ENCODE measurements at regions not wholly inside any gene's neighbourhood (a gene's known extent, or its start where the extent isn't known, plus 50 kb on each side); places are given as distances from the start of the nearest gene placed in this dataset.

DNA sequence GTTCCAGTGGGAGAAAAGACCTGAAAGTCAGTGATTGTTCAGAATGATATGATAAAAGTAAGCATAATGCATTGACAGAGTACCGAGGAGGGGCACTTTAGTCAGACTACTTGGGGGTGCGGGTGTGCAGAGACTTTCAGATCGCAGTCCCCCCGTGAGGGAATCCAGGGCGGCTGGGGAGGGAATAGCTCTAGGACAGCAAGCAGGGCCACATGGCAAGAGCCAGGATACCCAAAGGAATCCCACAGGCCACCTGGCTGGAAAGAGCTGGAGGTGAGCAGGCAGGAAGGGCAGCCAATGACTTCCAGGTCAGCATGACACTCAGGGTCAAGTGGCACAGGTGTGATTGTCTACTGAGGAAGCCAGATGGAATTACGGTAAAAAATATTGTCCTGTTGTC, 157.5 kb downstream of the CYP26B1 start:
- FAIRE-seq = no peak

DNA sequence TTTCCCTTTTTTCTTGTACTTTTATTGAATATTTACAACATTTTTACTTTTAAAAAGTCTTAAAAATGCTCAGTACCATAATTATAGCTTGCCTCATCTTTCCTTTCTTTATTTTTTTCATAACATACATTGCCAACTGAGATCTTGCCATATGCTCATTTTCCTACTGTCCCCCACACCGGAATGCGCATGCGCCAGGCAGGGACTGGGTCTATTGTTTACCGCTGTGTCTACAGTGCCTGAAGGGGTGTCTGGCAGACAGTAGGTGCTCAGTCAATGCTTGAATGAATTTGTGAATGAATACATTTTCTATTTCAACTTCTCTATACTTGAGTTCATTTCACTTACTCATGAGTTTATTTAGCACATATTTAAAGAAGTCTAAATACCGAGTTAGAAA, 158.0 kb downstream of the CYP26B1 start:
- FAIRE-seq (no peak), DNase-seq (peak in 1 of 5 donors; percentile 19)
- H3K36me3 ChIP-seq (ENCODE audit: control insufficient read depth in 2 of 3, insufficient read depth in 3 of 3, low read length in 3 of 3) = no peaks in the 10 kb centered on the region
- no peaks in the 10 kb centered on the region for H3K9me3 ChIP-seq (ENCODE audit: control insufficient read depth in 2 of 3, insufficient read depth in 1 of 3, low read length in 3 of 3)
- H3K4me3 ChIP-seq (ENCODE audit: low read length in 3 of 3) = no peak overlapping the region
- intact Hi-C loops (cut with DNase I) = no loop called here
- TF ChIP-seq, protein P1, sequence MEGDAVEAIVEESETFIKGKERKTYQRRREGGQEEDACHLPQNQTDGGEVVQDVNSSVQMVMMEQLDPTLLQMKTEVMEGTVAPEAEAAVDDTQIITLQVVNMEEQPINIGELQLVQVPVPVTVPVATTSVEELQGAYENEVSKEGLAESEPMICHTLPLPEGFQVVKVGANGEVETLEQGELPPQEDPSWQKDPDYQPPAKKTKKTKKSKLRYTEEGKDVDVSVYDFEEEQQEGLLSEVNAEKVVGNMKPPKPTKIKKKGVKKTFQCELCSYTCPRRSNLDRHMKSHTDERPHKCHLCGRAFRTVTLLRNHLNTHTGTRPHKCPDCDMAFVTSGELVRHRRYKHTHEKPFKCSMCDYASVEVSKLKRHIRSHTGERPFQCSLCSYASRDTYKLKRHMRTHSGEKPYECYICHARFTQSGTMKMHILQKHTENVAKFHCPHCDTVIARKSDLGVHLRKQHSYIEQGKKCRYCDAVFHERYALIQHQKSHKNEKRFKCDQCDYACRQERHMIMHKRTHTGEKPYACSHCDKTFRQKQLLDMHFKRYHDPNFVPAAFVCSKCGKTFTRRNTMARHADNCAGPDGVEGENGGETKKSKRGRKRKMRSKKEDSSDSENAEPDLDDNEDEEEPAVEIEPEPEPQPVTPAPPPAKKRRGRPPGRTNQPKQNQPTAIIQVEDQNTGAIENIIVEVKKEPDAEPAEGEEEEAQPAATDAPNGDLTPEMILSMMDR (IDR thresholded peaks at IDR 0.05; ENCODE audit: borderline replicate concordance, extremely low read depth, insufficient read depth) = no peak
- H3K9ac ChIP-seq (ENCODE audit: low read length in 3 of 3) = no peak overlapping the region
- no peak overlapping the region for H3K27ac ChIP-seq (ENCODE audit: low read depth in 2 of 2, low read length in 2 of 2)
- H3K4me1 ChIP-seq (ENCODE audit: control insufficient read depth in 2 of 3, insufficient read depth in 2 of 3, low read depth in 1 of 3, low read length in 3 of 3) = no peaks in the 10 kb centered on the region
- H3K27me3 ChIP-seq (ENCODE audit: control insufficient read depth, insufficient read depth, low read length) = no peaks in the 10 kb centered on the region

More for the DNA sequence above, 157.5 kb downstream of the CYP26B1 start:
- no peaks in the 10 kb centered on the region for H3K4me1 ChIP-seq (ENCODE audit: control insufficient read depth in 2 of 3, insufficient read depth in 2 of 3, low read depth in 1 of 3, low read length in 3 of 3)
- no peak overlapping the region for H3K27ac ChIP-seq (ENCODE audit: low read depth in 2 of 2, low read length in 2 of 2)
- intact Hi-C loops (cut with DNase I) = no loop called here
- no peak overlapping the region for H3K9ac ChIP-seq (ENCODE audit: low read length in 3 of 3)
- no peaks in the 10 kb centered on the region for H3K9me3 ChIP-seq (ENCODE audit: control insufficient read depth in 2 of 3, insufficient read depth in 1 of 3, low read length in 3 of 3)
- TF ChIP-seq, protein P1 (IDR thresholded peaks at IDR 0.05; ENCODE audit: borderline replicate concordance, extremely low read depth, insufficient read depth) = no peak
- DNase-seq = peak in 1 of 5 donors; percentile 26
- no peaks in the 10 kb centered on the region for H3K27me3 ChIP-seq (ENCODE audit: control insufficient read depth, insufficient read depth, low read length)
- H3K36me3 ChIP-seq (ENCODE audit: control insufficient read depth in 2 of 3, insufficient read depth in 3 of 3, low read length in 3 of 3) = no peaks in the 10 kb centered on the region
- no peak overlapping the region for H3K4me3 ChIP-seq (ENCODE audit: low read length in 3 of 3)

DNA sequence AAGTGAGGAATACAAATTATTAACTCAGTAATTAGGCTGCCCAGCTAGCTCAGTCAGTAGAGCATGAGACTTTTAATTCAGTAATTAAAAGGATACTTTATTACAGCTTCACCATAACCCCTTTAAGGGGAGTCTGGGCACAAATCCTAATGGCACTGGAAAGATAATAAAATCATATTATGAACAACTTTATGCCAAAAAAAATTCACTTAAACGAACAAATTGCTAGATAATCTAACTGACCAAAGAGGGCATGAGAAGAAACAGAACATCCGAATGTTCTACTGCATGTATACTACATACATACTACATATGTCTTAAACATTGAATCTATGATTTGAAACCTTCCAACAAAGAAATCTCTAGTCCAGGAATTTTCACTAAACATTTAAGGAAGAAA, 159.5 kb downstream of the CYP26B1 start:
- Histone ChIP-seq H3K9ac (ENCODE audit: low read length in 3 of 3) (no peak overlapping the region), H3K27ac (ENCODE audit: low read depth in 2 of 2, low read length in 2 of 2) (no peak overlapping the region), H3K4me1 (ENCODE audit: control insufficient read depth in 2 of 3, insufficient read depth in 2 of 3, low read depth in 1 of 3, low read length in 3 of 3) (no peaks in the 10 kb centered on the region), H3K27me3 (ENCODE audit: control insufficient read depth, insufficient read depth, low read length) (no peaks in the 10 kb centered on the region), H3K36me3 (ENCODE audit: control insufficient read depth in 2 of 3, insufficient read depth in 3 of 3, low read length in 3 of 3) (no peaks in the 10 kb centered on the region), H3K9me3 (ENCODE audit: control insufficient read depth in 2 of 3, insufficient read depth in 1 of 3, low read length in 3 of 3) (no peaks in the 10 kb centered on the region), H3K4me3 (ENCODE audit: low read length in 3 of 3) (no peak overlapping the region)
- TF ChIP-seq, protein P1 (IDR thresholded peaks at IDR 0.05; ENCODE audit: borderline replicate concordance, extremely low read depth, insufficient read depth) = no peak
- no peak for FAIRE-seq
- intact Hi-C loops (cut with DNase I) = no loop called here
- DNase-seq = no peak

DNA sequence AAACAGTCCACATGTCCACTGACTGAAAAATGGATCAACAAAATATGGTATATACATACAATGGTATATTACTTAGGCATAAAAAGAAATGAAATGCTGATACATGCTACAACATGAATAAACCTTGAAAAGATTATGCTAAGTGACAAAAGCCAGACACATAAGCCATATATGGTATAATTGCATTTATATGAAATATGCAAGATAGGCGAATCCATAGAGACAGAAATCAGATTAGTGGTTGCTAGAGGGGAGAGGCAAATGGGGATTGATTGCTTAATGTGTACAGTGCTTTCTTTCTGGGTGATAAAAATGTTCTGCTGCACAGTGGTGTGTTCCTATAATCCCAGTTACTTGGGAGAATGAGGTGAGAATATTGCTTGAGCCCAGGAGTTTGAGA, 171.0 kb downstream of the CYP26B1 start:
- no peak for DNase-seq
- H3K9ac ChIP-seq (ENCODE audit: low read length in 3 of 3) = no peak overlapping the region
- no peaks in the 10 kb centered on the region for H3K36me3 ChIP-seq (ENCODE audit: control insufficient read depth in 2 of 3, insufficient read depth in 3 of 3, low read length in 3 of 3)
- TF ChIP-seq, protein P1 (IDR thresholded peaks at IDR 0.05; ENCODE audit: borderline replicate concordance, extremely low read depth, insufficient read depth) = no peak
- no peak overlapping the region for H3K4me3 ChIP-seq (ENCODE audit: low read length in 3 of 3)
- H3K9me3 ChIP-seq (ENCODE audit: control insufficient read depth in 2 of 3, insufficient read depth in 1 of 3, low read length in 3 of 3) = peaks cover 0 to 5% (median 0%) of the 10 kb centered on the region in 3 donors
- no peak for FAIRE-seq
- no peaks in the 10 kb centered on the region for H3K4me1 ChIP-seq (ENCODE audit: control insufficient read depth in 2 of 3, insufficient read depth in 2 of 3, low read depth in 1 of 3, low read length in 3 of 3)
- intact Hi-C loops (cut with DNase I) = no loop called here
- H3K27ac ChIP-seq (ENCODE audit: low read depth in 2 of 2, low read length in 2 of 2) = no peak overlapping the region
- no peaks in the 10 kb centered on the region for H3K27me3 ChIP-seq (ENCODE audit: control insufficient read depth, insufficient read depth, low read length)
